ENCODE measurements at regions not wholly inside any gene's neighbourhood (a gene's known extent, or its start where the extent isn't known, plus 50 kb on each side); places are given as distances from the start of the nearest gene placed in this dataset.

DNA sequence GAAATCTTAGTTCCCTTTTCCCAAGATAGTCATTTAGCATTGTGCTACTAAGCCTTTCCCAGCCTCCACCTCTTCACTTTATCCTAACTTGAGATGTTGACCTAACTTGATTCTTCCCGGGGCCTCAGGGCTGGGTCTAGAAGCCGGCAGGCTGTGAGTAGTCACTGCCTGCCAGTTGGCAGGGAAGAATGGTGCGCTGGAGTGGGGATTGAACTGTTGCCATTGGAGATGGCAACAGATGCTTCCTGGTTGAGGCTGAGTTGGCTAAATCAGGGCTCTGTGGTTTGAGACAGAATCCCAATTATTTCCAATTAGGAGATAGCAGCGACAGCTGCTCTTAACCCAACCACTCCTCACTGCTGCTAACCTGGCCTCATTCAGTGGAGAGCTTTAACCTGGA, 343.1 kb downstream of the BRINP1 start:
- Histone ChIP-seq H3K27me3 (replicated peaks; ENCODE audit: control insufficient read depth, insufficient read depth, low read length) (no peaks in the 10 kb centered on the region), H3K36me3 (ENCODE audit: control insufficient read depth, insufficient read depth, low read length) (no peaks in the 10 kb centered on the region), H3K9me3 (no peaks in the 10 kb centered on the region), H3K4me1 (no peaks in the 10 kb centered on the region), H3K4me3 (ENCODE audit: low read depth, low read length) (no peak overlapping the region)
- Mint-ChIP-seq H3K4me3 (ENCODE audit: unreplicated experiment) (no peak overlapping the region), H3K9me3 (ENCODE audit: unreplicated experiment) (no peaks in the 10 kb centered on the region), H3K27ac (ENCODE audit: unreplicated experiment) (no peak overlapping the region), H3K27me3 (ENCODE audit: insufficient read depth, unreplicated experiment) (peaks cover 13% of the 10 kb centered on the region), H3K36me3 (ENCODE audit: insufficient read depth, unreplicated experiment) (no peaks in the 10 kb centered on the region), H3K4me1 (ENCODE audit: low read depth, unreplicated experiment) (no peaks in the 10 kb centered on the region)
- ChIA-PET POLR2A (no interaction called here), CTCF (no interaction called here)
- BruUV-seq (replicated peaks) = no TSS peak
- intact Hi-C loops (cut with micrococcal nuclease; ENCODE audit: unreplicated experiment) = no loop called here
- no peak for DNase-seq
- TF ChIP-seq, protein P1, sequence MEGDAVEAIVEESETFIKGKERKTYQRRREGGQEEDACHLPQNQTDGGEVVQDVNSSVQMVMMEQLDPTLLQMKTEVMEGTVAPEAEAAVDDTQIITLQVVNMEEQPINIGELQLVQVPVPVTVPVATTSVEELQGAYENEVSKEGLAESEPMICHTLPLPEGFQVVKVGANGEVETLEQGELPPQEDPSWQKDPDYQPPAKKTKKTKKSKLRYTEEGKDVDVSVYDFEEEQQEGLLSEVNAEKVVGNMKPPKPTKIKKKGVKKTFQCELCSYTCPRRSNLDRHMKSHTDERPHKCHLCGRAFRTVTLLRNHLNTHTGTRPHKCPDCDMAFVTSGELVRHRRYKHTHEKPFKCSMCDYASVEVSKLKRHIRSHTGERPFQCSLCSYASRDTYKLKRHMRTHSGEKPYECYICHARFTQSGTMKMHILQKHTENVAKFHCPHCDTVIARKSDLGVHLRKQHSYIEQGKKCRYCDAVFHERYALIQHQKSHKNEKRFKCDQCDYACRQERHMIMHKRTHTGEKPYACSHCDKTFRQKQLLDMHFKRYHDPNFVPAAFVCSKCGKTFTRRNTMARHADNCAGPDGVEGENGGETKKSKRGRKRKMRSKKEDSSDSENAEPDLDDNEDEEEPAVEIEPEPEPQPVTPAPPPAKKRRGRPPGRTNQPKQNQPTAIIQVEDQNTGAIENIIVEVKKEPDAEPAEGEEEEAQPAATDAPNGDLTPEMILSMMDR (IDR thresholded peaks at IDR 0.05; ENCODE audit: insufficient read depth in 1 of 2, low read depth in 1 of 2, low read length in 1 of 2, severe bottlenecking in 1 of 2, unreplicated experiment in 1 of 2) = no peak

- Mint-ChIP-seq H3K9me3 (ENCODE audit: unreplicated experiment) (no peaks in the 10 kb centered on the region), H3K36me3 (ENCODE audit: insufficient read depth, unreplicated experiment) (no peaks in the 10 kb centered on the region), H3K4me1 (ENCODE audit: low read depth, unreplicated experiment) (no peaks in the 10 kb centered on the region), H3K27me3 (ENCODE audit: insufficient read depth, unreplicated experiment) (peaks cover 8% of the 10 kb centered on the region), H3K4me3 (ENCODE audit: unreplicated experiment) (no peak overlapping the region), H3K27ac (ENCODE audit: unreplicated experiment) (no peak overlapping the region)
- Histone ChIP-seq H3K36me3 (ENCODE audit: control insufficient read depth, insufficient read depth, low read length) (no peaks in the 10 kb centered on the region), H3K9me3 (no peaks in the 10 kb centered on the region), H3K4me1 (no peaks in the 10 kb centered on the region), H3K27me3 (replicated peaks; ENCODE audit: control insufficient read depth, insufficient read depth, low read length) (no peaks in the 10 kb centered on the region), H3K4me3 (ENCODE audit: low read depth, low read length) (no peak overlapping the region)
- DNase-seq = no peak
- CTCF ChIA-PET = no interaction called here
- TF ChIP-seq, protein P1 (IDR thresholded peaks at IDR 0.05; ENCODE audit: insufficient read depth in 1 of 2, low read depth in 1 of 2, low read length in 1 of 2, severe bottlenecking in 1 of 2, unreplicated experiment in 1 of 2) = no peak
- POLR2A ChIA-PET = no interaction called here
- intact Hi-C loops (cut with micrococcal nuclease; ENCODE audit: unreplicated experiment) = no loop called here
- BruUV-seq (replicated peaks) = no TSS peak
These were observed 341.1 kb downstream of the BRINP1 start for GRCh38 chr9:119027901-119028699.

- no TSS peak for BruUV-seq (replicated peaks)
- Mint-ChIP-seq H3K9me3 (ENCODE audit: unreplicated experiment) (no peaks in the 10 kb centered on the region), H3K36me3 (ENCODE audit: insufficient read depth, unreplicated experiment) (no peaks in the 10 kb centered on the region), H3K4me1 (ENCODE audit: low read depth, unreplicated experiment) (no peaks in the 10 kb centered on the region), H3K27me3 (ENCODE audit: insufficient read depth, unreplicated experiment) (peaks cover 4% of the 10 kb centered on the region), H3K27ac (ENCODE audit: unreplicated experiment) (no peak overlapping the region), H3K4me3 (ENCODE audit: unreplicated experiment) (no peak overlapping the region)
- CTCF ChIA-PET = no interaction called here
- Histone ChIP-seq H3K9me3 (no peaks in the 10 kb centered on the region), H3K4me1 (no peaks in the 10 kb centered on the region), H3K27me3 (replicated peaks; ENCODE audit: control insufficient read depth, insufficient read depth, low read length) (no peaks in the 10 kb centered on the region), H3K36me3 (ENCODE audit: control insufficient read depth, insufficient read depth, low read length) (no peaks in the 10 kb centered on the region), H3K4me3 (ENCODE audit: low read depth, low read length) (no peak overlapping the region)
- TF ChIP-seq, protein P1 (IDR thresholded peaks at IDR 0.05; ENCODE audit: insufficient read depth in 1 of 2, low read depth in 1 of 2, low read length in 1 of 2, severe bottlenecking in 1 of 2, unreplicated experiment in 1 of 2) = no peak
- POLR2A ChIA-PET = no interaction called here
- DNase-seq = no peak
- intact Hi-C loops (cut with micrococcal nuclease; ENCODE audit: unreplicated experiment) = no loop called here
These were observed 339.3 kb downstream of the BRINP1 start for GRCh38 chr9:119029886-119030285.

All from Caco-2 (cell line).